Esophagus muscularis mucosa (tissue), 4 donors: ENCODE measurements at regions not wholly inside any gene's neighbourhood (a gene's known extent, or its start where the extent isn't known, plus 50 kb on each side); places are given as distances from the start of the nearest gene placed in this dataset.
"Not testable (repeated sequence)": the region's sequence is repeated elsewhere in the genome, so short reads cannot be mapped to it uniquely, and the experiment has no call there.

Experiments
- DNase-seq: peaks from one replicate; pipeline ENCODE4 v3.0.0-alpha.2; 2017; ENCODE audit errors: extremely low spot score
- H3K27ac ChIP-seq, 4 donors: fragments of 200-600 bp; sonication (generic); replicated peaks in 1 of 4; 1 replicate in 3 of 4; 2 replicates in 1 of 4; pipeline ENCODE4 v1.5.1; 2016 to 2019; ENCODE audit warnings: mild to moderate bottlenecking in 1 of 4
- H3K27me3 ChIP-seq, 4 donors: fragments of 200-600 bp; sonication (generic); one replicate each; pipeline versions ENCODE4 v1.5.1 to v1.6.0; 2016 to 2019
- H3K36me3 ChIP-seq, 4 donors: fragments of 200-600 bp; sonication (generic); one replicate each; pipeline ENCODE4 v1.5.1; 2016 to 2019
- H3K4me1 ChIP-seq, 4 donors: fragments of 200-600 bp; sonication (generic); one replicate each; pipeline ENCODE4 v1.5.1; 2016 to 2019
- H3K4me3 ChIP-seq, 4 donors: fragments of 200-600 bp; sonication (generic); 1 replicate in 2 of 4; 2 replicates in 2 of 4; pipeline ENCODE4 v1.5.1; 2016 to 2019; ENCODE audit warnings: mild to moderate bottlenecking in 4 of 4, moderate library complexity in 1 of 4
- H3K9me3 ChIP-seq, 4 donors: fragments of 200-600 bp; sonication (generic); 1 replicate in 3 of 4; 2 replicates in 1 of 4; pipeline ENCODE4 v1.5.1; 2016 to 2019
- EP300 ChIP-seq: sonication (generic); formaldehyde crosslinking; IDR thresholded peaks from one replicate; pipeline ENCODE4 v1.6.1; 2017; ENCODE audit warnings: antibody characterized with exemption
- POLR2A ChIP-seq: fragments of 450-650 bp; IDR thresholded peaks from one replicate; pipeline ENCODE4 v1.6.1; 2017; ENCODE audit warnings: antibody characterized with exemption, moderate library complexity, mild to moderate bottlenecking, low read depth
- POLR2AphosphoS5 ChIP-seq, 2 donors: sonication (generic); formaldehyde crosslinking; IDR thresholded peaks; one replicate each; pipeline ENCODE4 v1.6.1; 2017; ENCODE audit warnings: antibody characterized with exemption in 2 of 2
- WGBS: methylation state at CpG from one replicate; pipeline ENCODE4 v1.1.5; 2018; 5-methylcytosine and 5-hydroxymethylcytosine counted together
- intact Hi-C: fragments of 100-400 bp; cut with DNase I; formaldehyde crosslinking; loops from one replicate; pipeline ENCODE4 v1.15.1; 2023
- TF ChIP-seq, protein P1 (sequence below), 3 experiments: fragments of 200-600 bp in 2 of 3; fragments of 450-650 bp in 1 of 3; sonication (generic) in 2 of 3; IDR thresholded peaks; one replicate each; pipeline ENCODE4 v1.5.1; 2017 to 2019; ENCODE audit warnings: antibody characterized with exemption in 3 of 3, mild to moderate bottlenecking in 2 of 3, moderate library complexity in 1 of 3

DNA sequence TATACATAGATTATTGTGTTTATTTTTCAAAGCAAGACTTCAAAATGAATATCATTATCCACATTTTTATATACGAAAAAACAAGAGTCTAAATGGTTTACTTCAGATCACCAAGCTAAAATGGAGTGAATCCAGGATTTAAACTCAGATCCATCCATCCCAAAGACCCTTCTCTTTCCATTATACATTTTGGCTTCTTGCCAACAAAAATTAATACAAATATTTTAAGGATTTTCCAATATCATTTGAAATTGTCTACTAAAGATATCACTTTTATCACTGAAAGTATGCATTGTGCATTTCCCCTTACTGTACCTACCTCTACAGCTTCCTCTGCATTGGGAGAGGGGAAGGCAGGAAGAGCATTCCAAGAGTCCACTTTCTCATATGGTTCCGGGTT lies 541.2 kb downstream of the RPS29 start:
- no peaks in the 10 kb centered on the region for H3K4me1 ChIP-seq
- DNase-seq: no peak
- H3K27ac ChIP-seq: no peak overlapping the region
- WGBS: 95% methylated on average over 2 of the region's 2 CpGs
- TF ChIP-seq POLR2A (no peak), EP300 (no peak), POLR2AphosphoS5 (IDR thresholded peaks at IDR 0.05) (no peak)
- TF ChIP-seq, protein P1, sequence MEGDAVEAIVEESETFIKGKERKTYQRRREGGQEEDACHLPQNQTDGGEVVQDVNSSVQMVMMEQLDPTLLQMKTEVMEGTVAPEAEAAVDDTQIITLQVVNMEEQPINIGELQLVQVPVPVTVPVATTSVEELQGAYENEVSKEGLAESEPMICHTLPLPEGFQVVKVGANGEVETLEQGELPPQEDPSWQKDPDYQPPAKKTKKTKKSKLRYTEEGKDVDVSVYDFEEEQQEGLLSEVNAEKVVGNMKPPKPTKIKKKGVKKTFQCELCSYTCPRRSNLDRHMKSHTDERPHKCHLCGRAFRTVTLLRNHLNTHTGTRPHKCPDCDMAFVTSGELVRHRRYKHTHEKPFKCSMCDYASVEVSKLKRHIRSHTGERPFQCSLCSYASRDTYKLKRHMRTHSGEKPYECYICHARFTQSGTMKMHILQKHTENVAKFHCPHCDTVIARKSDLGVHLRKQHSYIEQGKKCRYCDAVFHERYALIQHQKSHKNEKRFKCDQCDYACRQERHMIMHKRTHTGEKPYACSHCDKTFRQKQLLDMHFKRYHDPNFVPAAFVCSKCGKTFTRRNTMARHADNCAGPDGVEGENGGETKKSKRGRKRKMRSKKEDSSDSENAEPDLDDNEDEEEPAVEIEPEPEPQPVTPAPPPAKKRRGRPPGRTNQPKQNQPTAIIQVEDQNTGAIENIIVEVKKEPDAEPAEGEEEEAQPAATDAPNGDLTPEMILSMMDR (IDR thresholded peaks at IDR 0.05): no peak
- no peaks in the 10 kb centered on the region for H3K9me3 ChIP-seq
- no peak overlapping the region for H3K4me3 ChIP-seq
- intact Hi-C loops: no loop called here
- no peaks in the 10 kb centered on the region for H3K36me3 ChIP-seq
- no peaks in the 10 kb centered on the region for H3K27me3 ChIP-seq

DNA sequence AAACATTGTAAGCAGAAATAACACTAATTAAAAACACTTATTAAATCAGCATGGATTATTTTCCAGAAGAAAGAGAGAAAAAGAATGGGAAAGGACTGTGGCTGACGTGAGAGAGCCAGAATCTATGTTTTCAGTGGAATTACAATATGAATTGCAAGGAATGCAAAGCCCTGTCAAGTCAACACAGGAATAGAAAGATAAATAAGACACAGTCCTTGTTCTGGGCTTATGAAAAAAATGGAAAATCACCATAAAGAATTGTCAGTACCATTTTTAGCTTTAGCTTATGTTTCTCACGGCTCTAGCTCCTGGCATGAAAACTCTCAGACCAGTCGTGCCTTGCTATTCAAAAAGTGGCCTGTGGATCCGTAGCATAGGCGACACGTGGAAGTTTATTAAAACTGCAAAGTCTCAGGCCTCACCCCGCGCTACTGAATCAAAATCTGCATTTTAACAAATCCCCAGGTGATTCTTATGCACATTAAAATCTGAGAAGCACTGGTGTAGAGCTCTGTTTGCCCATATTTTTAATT lies 549.1 kb downstream of the RPS29 start:
- TF ChIP-seq POLR2A (no peak), POLR2AphosphoS5 (IDR thresholded peaks at IDR 0.05) (no peak), EP300 (no peak)
- TF ChIP-seq, protein P1 (IDR thresholded peaks at IDR 0.05): no peak
- WGBS: 66% methylated on average over 8 of the region's 8 CpGs
- no peak for DNase-seq
- no peaks in the 10 kb centered on the region for H3K4me1 ChIP-seq
- no peaks in the 10 kb centered on the region for H3K27me3 ChIP-seq
- no peak overlapping the region for H3K27ac ChIP-seq
- no peaks in the 10 kb centered on the region for H3K36me3 ChIP-seq
- intact Hi-C loops: no loop called here
- H3K9me3 ChIP-seq: no peaks in the 10 kb centered on the region
- no peak overlapping the region for H3K4me3 ChIP-seq

DNA sequence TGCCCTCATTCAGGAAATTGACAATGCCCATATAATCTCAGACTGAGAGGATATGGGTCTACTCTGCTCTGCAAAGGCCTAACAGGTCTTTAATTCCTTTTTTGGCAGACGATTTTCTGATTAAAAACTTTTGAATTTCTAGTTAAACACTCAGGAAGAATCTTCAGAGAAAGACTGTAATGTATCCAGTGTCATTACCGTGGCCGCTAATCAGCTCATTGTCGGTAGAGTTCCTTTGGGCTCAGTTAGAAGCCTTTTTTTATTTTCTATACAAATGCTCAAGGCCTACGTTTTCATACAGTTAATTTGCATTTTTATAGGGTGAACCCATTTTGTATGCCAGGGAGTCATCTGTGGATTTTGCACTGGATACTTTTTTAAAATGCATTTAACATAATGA lies 549.9 kb downstream of the RPS29 start:
- 80% methylated on average over 5 of the region's 5 CpGs for whole genome bisulfite sequencing
- no peak for DNase-seq

DNA sequence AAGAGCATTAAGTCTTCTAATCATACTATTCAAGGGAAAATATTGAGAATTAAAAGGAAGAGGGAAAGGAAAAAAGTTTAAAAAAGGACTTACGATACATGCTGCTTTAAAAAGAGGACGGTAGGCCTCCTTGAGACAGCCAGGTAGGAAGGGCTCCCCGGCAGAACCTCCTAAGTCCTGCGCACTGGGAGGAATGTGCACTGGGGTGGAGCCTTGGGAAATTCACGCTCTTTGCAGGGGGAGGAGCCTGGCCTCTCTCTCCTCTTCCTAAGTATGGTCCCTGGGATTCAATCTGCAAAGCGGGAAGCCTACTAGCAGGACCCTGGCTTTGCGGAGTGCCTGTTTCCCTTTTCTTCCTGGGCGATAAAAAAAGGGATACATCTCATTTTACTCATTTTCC lies 553.0 kb downstream of the RPS29 start:
- TF ChIP-seq POLR2A: no peak
- H3K4me1 ChIP-seq: no peaks in the 10 kb centered on the region
- no peaks in the 10 kb centered on the region for H3K27me3 ChIP-seq
- H3K4me3 ChIP-seq: no peak overlapping the region
- H3K27ac ChIP-seq: no peak overlapping the region
- no peaks in the 10 kb centered on the region for H3K9me3 ChIP-seq
- 88% methylated on average over 8 of the region's 8 CpGs for WGBS
- H3K36me3 ChIP-seq: no peaks in the 10 kb centered on the region
- intact Hi-C loops: no loop called here
- no peak for DNase-seq

More for the DNA sequence above, 549.9 kb downstream of the RPS29 start:
- intact Hi-C loops: no loop called here
- Histone ChIP-seq H3K36me3 (no peaks in the 10 kb centered on the region), H3K27me3 (no peaks in the 10 kb centered on the region), H3K4me1 (no peaks in the 10 kb centered on the region), H3K27ac (no peak overlapping the region), H3K9me3 (no peaks in the 10 kb centered on the region), H3K4me3 (no peak overlapping the region)
- TF ChIP-seq, protein P1 (IDR thresholded peaks at IDR 0.05): no peak
- TF ChIP-seq POLR2AphosphoS5 (IDR thresholded peaks at IDR 0.05) (no peak), EP300 (no peak), POLR2A (no peak)

DNA sequence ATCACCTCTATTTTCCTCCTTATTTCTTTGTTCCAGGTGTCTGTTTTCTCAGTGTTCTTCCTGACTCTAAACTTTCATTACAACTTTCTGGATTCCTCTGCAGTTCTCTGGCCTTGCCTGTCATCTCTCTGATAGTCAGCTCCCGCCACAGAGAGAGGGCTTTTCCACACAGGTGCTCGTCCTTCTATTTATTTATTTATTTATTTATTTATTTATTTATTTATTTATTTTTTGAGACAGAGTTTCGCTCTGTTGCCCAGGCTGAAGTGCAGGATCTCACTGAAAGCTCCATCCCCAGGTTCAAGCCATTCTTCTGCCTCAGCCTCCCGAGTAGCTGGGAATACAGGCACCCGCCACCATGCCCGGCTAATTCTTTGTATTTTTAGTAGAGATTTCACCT lies 554.5 kb downstream of the RPS29 start:
- H3K9me3 ChIP-seq, H3K4me3 ChIP-seq, H3K27me3 ChIP-seq, H3K27ac ChIP-seq, intact Hi-C loops, H3K36me3 ChIP-seq, DNase-seq, H3K4me1 ChIP-seq: not testable (repeated sequence)
- WGBS: 77% methylated on average over 6 of the region's 6 CpGs

DNA sequence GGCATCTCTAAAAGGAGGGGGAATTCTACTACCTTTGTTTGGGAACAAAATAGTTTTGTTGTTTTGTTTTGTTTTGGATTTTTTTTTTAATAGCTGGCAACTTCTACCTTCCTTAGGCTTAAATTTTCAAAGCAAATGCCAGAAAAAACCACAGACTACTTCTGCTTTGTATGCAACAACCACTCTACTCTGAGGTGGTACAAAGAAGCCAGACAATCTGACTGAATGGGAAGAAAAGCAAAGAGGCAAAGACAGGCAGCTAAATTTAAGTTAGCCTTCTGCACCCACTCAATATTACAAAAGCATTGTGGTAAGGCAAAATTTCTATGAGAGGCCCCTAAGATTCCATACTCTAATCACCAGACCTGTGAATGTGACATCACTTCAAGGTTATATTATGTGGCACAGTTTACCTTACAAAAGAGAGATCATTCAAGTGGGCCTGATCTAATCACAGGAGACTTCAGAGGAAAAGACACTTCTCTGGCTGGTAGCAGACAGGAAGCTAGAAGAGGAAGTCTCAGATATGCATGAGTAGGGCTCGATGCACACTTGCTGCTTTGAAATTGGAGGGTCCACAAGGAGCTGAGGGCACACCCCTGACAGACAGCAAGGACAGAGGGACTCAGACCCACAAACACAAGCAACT lies 566.6 kb downstream of the RPS29 start:
- WGBS: 64% methylated on average over 1 of the region's 1 CpG
- Histone ChIP-seq H3K9me3 (no peaks in the 10 kb centered on the region), H3K4me1 (no peaks in the 10 kb centered on the region), H3K27ac (no peak overlapping the region), H3K36me3 (no peaks in the 10 kb centered on the region), H3K27me3 (no peaks in the 10 kb centered on the region), H3K4me3 (no peak overlapping the region)
- intact Hi-C loops: no loop called here
- no peak for DNase-seq
- TF ChIP-seq EP300 (no peak), POLR2A (no peak), POLR2AphosphoS5 (IDR thresholded peaks at IDR 0.05) (no peak)
- TF ChIP-seq, protein P1 (IDR thresholded peaks at IDR 0.05): no peak
